HepG2 (cell line): ENCODE measurements at regions not wholly inside any gene's neighbourhood (a gene's known extent, or its start where the extent isn't known, plus 50 kb on each side); places are given as distances from the start of the nearest gene placed in this dataset.
A peak's percentile ranks its signal among the peaks of the same experiment; 100 is the strongest.

Experiments
- AHR ChIP-seq: IDR thresholded peaks from 2 replicates; pipeline ENCODE4 v1.6.1; 2018; ENCODE audit warnings: missing genetic modification reagents, missing compliant biosample characterization
- ARID3A ChIP-seq: IDR thresholded peaks from 2 replicates; pipeline ENCODE4 v1.6.1; 2012; ENCODE audit warnings: low read depth, low read length, improper control_type of control experiment
- BRD4 ChIP-seq: sonication (generic); formaldehyde crosslinking; IDR thresholded peaks from 2 replicates; pipeline ENCODE4 v1.4.0; 2020; ENCODE audit warnings: missing genetic modification reagents
- CHCHD3 ChIP-seq: sonication (generic); formaldehyde crosslinking; IDR thresholded peaks from 2 replicates; pipeline ENCODE4 v1.8.0; 2022; ENCODE audit warnings: mild to moderate bottlenecking, missing genetic modification reagents, moderate library complexity
- EEA1 ChIP-seq: sonication (generic); formaldehyde crosslinking; IDR thresholded peaks from 2 replicates; pipeline ENCODE4 v1.5.1; 2020; ENCODE audit warnings: mild to moderate bottlenecking, missing genetic modification reagents, borderline replicate concordance
- ELF1 ChIP-seq: sonication (generic); formaldehyde crosslinking; IDR thresholded peaks from 2 replicates; pipeline ENCODE4 v1.4.0; 2020; ENCODE audit warnings: missing genetic modification reagents
- IKZF4 ChIP-seq: sonication (generic); formaldehyde crosslinking; IDR thresholded peaks from 2 replicates; pipeline ENCODE4 v1.5.1; 2020; ENCODE audit warnings: borderline replicate concordance, mild to moderate bottlenecking, low read depth, missing genetic modification reagents; ENCODE audit errors: not compliant biosample characterization
- NFE2L2 ChIP-seq: fragments of 150-350 bp; IDR thresholded peaks from 2 replicates; pipeline ENCODE4 v1.6.1; 2014; ENCODE audit warnings: low read length
- PRMT3 ChIP-seq: sonication (generic); formaldehyde crosslinking; IDR thresholded peaks from 2 replicates; pipeline ENCODE4 v1.8.1; 2022; ENCODE audit warnings: low read depth, mild to moderate bottlenecking, moderate library complexity, missing genetic modification reagents, borderline replicate concordance
- SOX6 ChIP-seq, 2 experiments: fragments of 450-650 bp in 1 of 2; sonication (generic) in 1 of 2; formaldehyde crosslinking in 1 of 2; IDR thresholded peaks; 2 replicates each; pipeline versions ENCODE4 v1.4.0 to v1.6.1; 2017 to 2020; ENCODE audit warnings: antibody characterized with exemption in 1 of 2, mild to moderate bottlenecking in 1 of 2, missing genetic modification reagents in 1 of 2
- SP2 ChIP-seq: sonication (generic); formaldehyde crosslinking; IDR thresholded peaks from 2 replicates; pipeline ENCODE4 v1.5.1; 2020; ENCODE audit warnings: mild to moderate bottlenecking, missing genetic modification reagents
- STAG1 ChIP-seq: sonication (generic); formaldehyde crosslinking; IDR thresholded peaks from 2 replicates; pipeline ENCODE4 v1.4.0; 2020; ENCODE audit warnings: missing genetic modification reagents
- TEAD3 ChIP-seq: optimal IDR thresholded peaks from 2 replicates; pipeline ENCODE3; 2016; ENCODE audit warnings: borderline replicate concordance
- TIGD3 ChIP-seq: sonication (generic); formaldehyde crosslinking; IDR thresholded peaks from 2 replicates; pipeline ENCODE4 v1.5.1; 2020; ENCODE audit warnings: mild to moderate bottlenecking, missing genetic modification reagents, borderline replicate concordance
- YEATS4 ChIP-seq: sonication (generic); formaldehyde crosslinking; IDR thresholded peaks from 2 replicates; pipeline ENCODE4 v1.4.0; 2020; ENCODE audit warnings: missing genetic modification reagents, borderline replicate concordance
- ZBTB21 ChIP-seq: sonication (generic); formaldehyde crosslinking; IDR thresholded peaks from 2 replicates; pipeline ENCODE4 v1.4.0; 2020; ENCODE audit warnings: missing genetic modification reagents
- ZBTB34 ChIP-seq: sonication (generic); formaldehyde crosslinking; IDR thresholded peaks from 2 replicates; pipeline ENCODE4 v1.8.0; 2022; ENCODE audit warnings: mild to moderate bottlenecking, missing genetic modification reagents
- ZFP36L2 ChIP-seq: sonication (generic); formaldehyde crosslinking; IDR thresholded peaks from 2 replicates; pipeline ENCODE4 v1.4.0; 2020; ENCODE audit warnings: missing genetic modification reagents
- ZGPAT ChIP-seq: IDR thresholded peaks from 2 replicates; pipeline ENCODE4 v1.6.1; 2016; ENCODE audit warnings: mild to moderate bottlenecking
- ZKSCAN5 ChIP-seq: sonication (generic); formaldehyde crosslinking; IDR thresholded peaks from 2 replicates; pipeline ENCODE4 v1.5.1; 2020; ENCODE audit warnings: mild to moderate bottlenecking, missing genetic modification reagents
- ZNF10 ChIP-seq: sonication (generic); formaldehyde crosslinking; IDR thresholded peaks from 2 replicates; pipeline ENCODE4 v1.4.0; 2020; ENCODE audit warnings: mild to moderate bottlenecking, low read depth, missing genetic modification reagents, borderline replicate concordance
- ZNF143 ChIP-seq: sonication (generic); formaldehyde crosslinking; IDR thresholded peaks from 2 replicates; pipeline ENCODE4 v1.4.0; 2020; ENCODE audit warnings: missing genetic modification reagents
- ZNF160 ChIP-seq: sonication (generic); formaldehyde crosslinking; IDR thresholded peaks from 2 replicates; pipeline ENCODE4 v1.8.0; 2022; ENCODE audit warnings: mild to moderate bottlenecking, inconsistent platforms, missing genetic modification reagents
- ZNF567 ChIP-seq: sonication (generic); formaldehyde crosslinking; IDR thresholded peaks from 2 replicates; pipeline ENCODE4 v1.8.1; 2023; ENCODE audit warnings: mild to moderate bottlenecking, missing genetic modification reagents, borderline replicate concordance
- ZNF614 ChIP-seq: IDR thresholded peaks from 2 replicates; pipeline ENCODE4 v1.6.1; 2018; ENCODE audit warnings: missing biosample characterization, missing genetic modification reagents, inconsistent platforms, borderline replicate concordance
- ZNF782 ChIP-seq: sonication (generic); formaldehyde crosslinking; IDR thresholded peaks from 2 replicates; pipeline ENCODE4 v1.4.0; 2020; ENCODE audit warnings: missing genetic modification reagents, mild to moderate bottlenecking, borderline replicate concordance

- TF ChIP-seq ZBTB34 (CRISPR knock-in tag), result no peak
- TF ChIP-seq BRD4 (CRISPR knock-in tag), result no peak
- no peak for TF ChIP-seq ZNF143 (CRISPR knock-in tag)
- TF ChIP-seq ZNF782, result no peak
- TF ChIP-seq ARID3A, result no peak; the same call in 1 of the 2 replicates
- TF ChIP-seq TIGD3 (CRISPR knock-in tag), result no peak
- no peak for TF ChIP-seq ZBTB21 (CRISPR knock-in tag)
- no peak for TF ChIP-seq ELF1
- TF ChIP-seq TEAD3, result peak; percentile 71
- TF ChIP-seq ZKSCAN5 (CRISPR knock-in tag), result no peak
- TF ChIP-seq SP2, result no peak
- no peak for TF ChIP-seq ZFP36L2 (CRISPR knock-in tag)
- peak; percentile 100 for TF ChIP-seq STAG1
- TF ChIP-seq PRMT3, result no peak
- no peak for TF ChIP-seq ZNF10 (CRISPR knock-in tag)
- TF ChIP-seq ZNF567 (CRISPR knock-in tag), result no peak
- no peak for TF ChIP-seq YEATS4 (CRISPR knock-in tag)
- TF ChIP-seq ZNF160 (CRISPR knock-in tag), result no peak
- peak; percentile 64 for TF ChIP-seq ZGPAT
- TF ChIP-seq NFE2L2, result peak; percentile 16; the same call in 1 of the 2 replicates
- no peak for TF ChIP-seq EEA1 (CRISPR knock-in tag)
- 0 out of 2 replicates have a peak, but pooled peaks have one; percentile 76 for TF ChIP-seq ZNF614
- TF ChIP-seq CHCHD3 (CRISPR knock-in tag), result no peak
- peak; percentile 79; the same call in 1 of the 2 replicates for TF ChIP-seq AHR (CRISPR knock-in tag)
- TF ChIP-seq SOX6 (IDR thresholded peaks at IDR 0.05), result no peak
- TF ChIP-seq SOX6 (CRISPR knock-in tag; IDR thresholded peaks at IDR 0.05), result peak; percentile 31; the same call in 1 of the 2 replicates
- TF ChIP-seq IKZF4 (CRISPR knock-in tag), result no peak
These were observed 53.7 kb upstream of the ARL4C start (continued) for GRCh38 chr2:234550511-234551107.
